ENCODE measurements at regions not wholly inside any gene's neighbourhood (a gene's known extent, or its start where the extent isn't known, plus 50 kb on each side); places are given as distances from the start of the nearest gene placed in this dataset.

DNA sequence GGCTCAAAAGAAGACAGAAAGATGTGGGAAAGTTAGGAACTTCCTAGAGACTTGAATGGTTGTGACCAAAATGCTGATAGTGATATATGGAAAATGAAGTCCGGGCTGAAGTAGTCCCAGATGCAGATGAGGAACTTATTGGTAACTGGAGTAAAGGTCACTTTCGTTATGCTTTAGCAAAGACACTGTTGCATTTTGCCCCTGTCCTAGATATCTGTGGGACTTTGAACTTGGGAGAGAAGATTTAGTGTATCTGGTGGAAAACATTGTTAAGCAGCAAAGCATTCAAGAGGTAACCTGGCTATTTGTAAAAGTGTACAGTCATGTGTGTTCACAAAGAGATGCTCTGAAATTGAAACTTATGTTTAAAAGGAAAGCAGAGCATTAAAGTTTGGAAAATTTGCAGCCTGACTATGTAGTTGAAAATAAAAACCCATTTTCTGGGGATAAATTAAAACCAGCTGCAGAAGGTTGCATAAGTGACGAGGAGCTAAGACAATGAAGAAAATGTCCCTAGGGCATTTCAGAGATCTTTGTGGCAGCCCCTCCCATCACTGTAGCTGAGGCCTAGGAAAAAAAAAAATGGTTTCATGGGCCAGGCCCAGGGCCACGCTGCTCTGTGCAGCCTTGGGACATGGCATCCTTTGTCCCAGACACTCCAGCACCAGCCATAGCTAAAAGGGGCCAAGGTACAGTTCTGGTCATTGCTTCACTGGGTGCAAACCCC is 1692.2 kb downstream of the HACE1 start:
- TF ChIP-seq, protein P1, sequence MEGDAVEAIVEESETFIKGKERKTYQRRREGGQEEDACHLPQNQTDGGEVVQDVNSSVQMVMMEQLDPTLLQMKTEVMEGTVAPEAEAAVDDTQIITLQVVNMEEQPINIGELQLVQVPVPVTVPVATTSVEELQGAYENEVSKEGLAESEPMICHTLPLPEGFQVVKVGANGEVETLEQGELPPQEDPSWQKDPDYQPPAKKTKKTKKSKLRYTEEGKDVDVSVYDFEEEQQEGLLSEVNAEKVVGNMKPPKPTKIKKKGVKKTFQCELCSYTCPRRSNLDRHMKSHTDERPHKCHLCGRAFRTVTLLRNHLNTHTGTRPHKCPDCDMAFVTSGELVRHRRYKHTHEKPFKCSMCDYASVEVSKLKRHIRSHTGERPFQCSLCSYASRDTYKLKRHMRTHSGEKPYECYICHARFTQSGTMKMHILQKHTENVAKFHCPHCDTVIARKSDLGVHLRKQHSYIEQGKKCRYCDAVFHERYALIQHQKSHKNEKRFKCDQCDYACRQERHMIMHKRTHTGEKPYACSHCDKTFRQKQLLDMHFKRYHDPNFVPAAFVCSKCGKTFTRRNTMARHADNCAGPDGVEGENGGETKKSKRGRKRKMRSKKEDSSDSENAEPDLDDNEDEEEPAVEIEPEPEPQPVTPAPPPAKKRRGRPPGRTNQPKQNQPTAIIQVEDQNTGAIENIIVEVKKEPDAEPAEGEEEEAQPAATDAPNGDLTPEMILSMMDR (IDR thresholded peaks at IDR 0.05) = no peak
- no peak for TF ChIP-seq POLR2AphosphoS5 (IDR thresholded peaks at IDR 0.05; ENCODE audit: low read depth, low read length)
- TF ChIP-seq, protein P2, sequence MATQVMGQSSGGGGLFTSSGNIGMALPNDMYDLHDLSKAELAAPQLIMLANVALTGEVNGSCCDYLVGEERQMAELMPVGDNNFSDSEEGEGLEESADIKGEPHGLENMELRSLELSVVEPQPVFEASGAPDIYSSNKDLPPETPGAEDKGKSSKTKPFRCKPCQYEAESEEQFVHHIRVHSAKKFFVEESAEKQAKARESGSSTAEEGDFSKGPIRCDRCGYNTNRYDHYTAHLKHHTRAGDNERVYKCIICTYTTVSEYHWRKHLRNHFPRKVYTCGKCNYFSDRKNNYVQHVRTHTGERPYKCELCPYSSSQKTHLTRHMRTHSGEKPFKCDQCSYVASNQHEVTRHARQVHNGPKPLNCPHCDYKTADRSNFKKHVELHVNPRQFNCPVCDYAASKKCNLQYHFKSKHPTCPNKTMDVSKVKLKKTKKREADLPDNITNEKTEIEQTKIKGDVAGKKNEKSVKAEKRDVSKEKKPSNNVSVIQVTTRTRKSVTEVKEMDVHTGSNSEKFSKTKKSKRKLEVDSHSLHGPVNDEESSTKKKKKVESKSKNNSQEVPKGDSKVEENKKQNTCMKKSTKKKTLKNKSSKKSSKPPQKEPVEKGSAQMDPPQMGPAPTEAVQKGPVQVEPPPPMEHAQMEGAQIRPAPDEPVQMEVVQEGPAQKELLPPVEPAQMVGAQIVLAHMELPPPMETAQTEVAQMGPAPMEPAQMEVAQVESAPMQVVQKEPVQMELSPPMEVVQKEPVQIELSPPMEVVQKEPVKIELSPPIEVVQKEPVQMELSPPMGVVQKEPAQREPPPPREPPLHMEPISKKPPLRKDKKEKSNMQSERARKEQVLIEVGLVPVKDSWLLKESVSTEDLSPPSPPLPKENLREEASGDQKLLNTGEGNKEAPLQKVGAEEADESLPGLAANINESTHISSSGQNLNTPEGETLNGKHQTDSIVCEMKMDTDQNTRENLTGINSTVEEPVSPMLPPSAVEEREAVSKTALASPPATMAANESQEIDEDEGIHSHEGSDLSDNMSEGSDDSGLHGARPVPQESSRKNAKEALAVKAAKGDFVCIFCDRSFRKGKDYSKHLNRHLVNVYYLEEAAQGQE (IDR thresholded peaks at IDR 0.05; ENCODE audit: insufficient read depth in 1 of 2, low read depth in 2 of 2, low read length in 1 of 2) = no peak

Measured in Panc1 (cell line).